H4 (cell line): ENCODE measurements at regions not wholly inside any gene's neighbourhood (a gene's known extent, or its start where the extent isn't known, plus 50 kb on each side); places are given as distances from the start of the nearest gene placed in this dataset.
A peak's percentile ranks its signal among the peaks of the same experiment; 100 is the strongest.

Experiments
- DNase-seq: peaks from one replicate; pipeline ENCODE4 v3.0.0-alpha.2; 2015; ENCODE audit warnings: low spot score

DNA sequence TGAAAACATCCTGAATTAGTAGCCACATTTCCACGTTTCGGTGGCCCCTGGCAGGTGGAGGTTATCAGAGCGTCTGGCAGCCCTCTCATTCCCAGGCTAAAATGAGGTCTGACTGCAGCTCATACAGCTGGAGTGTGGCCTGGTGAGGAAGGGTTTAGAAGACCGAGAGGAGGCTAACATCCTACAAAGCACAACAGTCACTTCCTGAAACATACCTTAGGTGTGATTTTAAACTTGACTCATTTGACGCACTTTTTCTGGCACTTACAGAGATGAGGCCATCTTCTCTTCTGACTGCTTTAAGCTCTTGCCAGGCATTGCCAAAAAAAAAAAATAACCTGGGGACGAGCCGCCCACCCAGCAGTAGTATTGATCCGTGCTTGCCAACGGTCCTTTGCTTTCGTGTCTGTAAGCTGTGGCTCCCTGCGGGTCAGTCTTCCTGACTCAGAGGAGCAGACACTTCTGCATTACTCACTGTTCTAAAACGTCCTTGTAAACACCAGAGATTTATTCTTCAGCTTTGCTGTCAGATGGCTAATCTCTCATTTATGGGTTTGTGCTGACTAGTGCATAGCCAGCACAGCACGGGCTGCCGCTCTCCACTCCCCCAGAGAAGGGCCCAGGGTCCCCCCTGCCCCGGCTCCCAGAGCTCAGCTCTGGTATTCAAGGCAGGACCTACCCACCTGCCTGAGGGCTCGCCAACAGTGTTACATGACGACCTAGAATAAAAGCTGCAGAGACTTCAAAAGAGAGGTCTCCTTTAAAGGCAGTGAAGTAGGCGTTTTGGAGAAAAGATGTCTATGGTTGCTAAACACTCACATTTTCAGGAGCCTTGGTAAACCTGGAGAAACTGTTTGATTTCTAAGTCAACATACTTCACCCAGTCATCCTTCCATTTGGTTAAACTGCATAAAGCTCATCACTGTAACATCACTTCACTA is 78.5 kb upstream of the FRMD1 start:
- peak; percentile 34 for DNase-seq

DNA sequence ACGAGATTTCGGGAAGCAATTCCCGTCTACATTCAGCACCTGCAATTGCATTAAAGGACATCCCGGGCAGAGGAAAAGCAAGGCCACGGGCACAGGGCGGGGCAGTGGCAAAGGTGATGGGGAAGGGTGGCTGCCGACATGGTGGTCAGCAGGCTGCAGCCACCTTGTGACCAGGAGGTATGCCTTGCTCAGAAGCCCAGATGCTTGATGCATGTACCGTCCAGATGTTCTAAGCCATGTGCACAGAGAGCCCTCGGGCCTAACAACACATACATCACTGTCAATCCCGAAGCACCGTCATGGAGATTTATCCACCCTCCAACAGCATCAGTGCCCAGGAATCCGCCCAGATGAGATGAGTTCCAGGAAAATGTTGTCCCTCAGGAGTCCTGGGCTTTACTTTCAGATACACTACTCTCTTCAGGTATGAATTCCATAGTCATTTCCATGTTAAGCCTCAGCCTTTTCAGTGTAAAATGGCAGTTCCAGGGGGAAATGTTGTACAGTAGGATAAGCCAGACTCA is 77.8 kb upstream of the FRMD1 start:
- no peak for DNase-seq

DNA sequence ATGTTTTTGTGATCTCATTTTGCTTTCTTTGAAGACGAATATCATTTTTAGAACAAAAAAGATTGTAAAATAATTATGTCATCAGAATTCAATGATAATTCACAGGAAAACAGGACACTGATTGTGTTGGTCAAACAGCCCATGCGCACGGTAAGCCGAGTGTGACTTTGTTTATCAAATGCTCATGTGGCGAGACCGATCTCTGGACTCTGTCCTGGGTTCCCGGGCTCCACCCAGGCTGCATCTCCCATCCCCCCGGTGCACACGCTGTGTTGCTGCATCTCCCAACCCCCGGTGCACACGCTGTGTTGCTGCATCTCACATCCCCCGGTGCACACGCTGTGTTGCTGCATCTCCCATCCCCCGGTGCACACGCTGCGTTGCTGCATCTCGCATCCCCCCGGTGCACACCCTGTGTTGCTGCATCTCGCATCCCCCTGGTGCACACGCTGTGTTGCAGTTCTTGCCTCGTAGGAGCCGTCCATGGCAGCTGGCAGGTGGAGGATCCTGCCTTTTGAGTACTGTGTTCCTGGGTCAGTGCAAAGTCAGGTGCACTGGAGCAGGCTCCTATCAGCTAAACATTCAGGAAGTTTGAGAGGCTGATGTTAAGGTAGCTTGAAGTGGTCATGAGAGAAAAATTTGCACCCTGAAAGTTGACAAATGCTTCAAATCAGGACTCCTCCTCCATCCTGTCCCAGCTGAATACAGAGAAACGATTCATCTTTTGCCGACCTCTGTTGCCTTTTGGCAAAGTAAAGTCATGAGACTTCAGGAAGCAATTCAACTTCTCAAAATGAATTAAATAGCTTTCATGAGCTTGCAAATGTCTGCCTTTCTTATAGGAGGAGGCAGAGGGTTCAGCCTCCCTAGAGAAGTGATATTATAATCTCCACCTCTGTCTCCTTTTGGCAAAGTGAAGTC is 77.1 kb upstream of the FRMD1 start:
- no peak for DNase-seq

DNA sequence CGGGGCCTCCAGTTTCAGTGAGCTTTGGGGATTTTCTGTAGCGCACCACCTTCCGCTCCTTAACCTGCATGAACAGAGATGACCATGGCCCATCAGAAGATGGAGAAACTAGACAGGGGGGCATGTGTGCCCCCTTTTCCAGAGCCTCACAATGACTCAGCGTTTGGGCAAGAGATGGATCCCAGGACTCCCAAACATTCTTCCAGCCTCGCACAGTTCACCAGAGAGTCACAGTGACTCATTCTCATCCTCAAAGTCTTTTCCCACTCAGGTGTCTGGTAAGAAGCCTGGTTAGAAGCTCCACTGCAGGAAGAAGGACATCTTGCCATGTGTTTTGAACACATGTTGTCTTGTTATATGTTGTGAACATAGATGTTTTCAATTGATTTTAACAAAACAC is 76.2 kb upstream of the FRMD1 start:
- DNase-seq, result peak; percentile 25

DNA sequence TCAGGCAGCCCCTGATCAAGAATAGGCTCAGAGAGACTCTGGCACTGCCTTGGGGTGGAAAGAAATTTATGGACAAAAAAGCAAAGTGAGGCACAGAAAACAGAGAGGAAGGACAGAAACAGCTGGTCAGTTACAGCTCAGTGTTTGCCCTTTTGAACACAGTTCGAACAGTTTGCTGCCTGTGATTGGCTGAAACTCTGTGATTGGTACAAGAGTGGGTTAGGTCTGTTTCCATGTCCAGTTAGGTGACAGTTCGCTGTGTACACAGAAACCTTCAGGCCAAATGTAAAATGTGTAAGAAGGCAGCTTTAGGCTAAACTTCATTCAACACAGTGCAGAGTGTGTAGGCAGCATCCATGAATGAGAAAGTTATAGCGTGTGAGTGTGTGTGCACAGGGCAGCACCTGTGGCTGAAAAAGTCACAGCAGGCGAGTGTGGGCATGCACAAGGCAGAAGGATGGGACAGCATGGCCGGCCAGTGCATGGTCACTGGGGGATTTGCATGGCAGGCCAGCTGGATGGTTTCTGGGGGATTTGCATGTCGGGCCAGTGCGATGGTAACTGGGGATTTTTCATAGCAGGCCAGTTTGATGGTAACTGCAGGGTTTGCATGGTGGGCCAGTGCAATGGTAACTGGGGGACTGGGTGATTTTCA is 75.4 kb upstream of the FRMD1 start:
- no peak for DNase-seq

DNA sequence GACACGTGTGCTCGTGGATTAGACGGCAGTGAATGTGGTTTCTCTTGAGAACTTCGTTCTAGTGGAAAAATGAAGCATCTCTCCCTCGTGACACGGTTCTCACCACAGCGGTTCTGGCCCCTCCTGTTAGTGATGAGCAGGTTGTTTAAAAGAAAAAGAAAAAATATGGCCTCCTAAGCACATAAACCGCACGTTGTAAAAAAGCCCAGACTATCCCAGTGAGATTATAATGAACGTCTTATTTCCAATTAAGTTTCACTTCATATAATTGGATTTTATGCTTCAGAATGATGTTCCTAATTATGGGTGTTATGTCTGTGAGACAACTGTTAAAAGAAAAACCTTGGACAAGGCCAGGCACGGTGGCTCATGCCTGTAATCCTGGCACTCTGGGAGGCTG is 74.5 kb upstream of the FRMD1 start:
- DNase-seq, result no peak

DNA sequence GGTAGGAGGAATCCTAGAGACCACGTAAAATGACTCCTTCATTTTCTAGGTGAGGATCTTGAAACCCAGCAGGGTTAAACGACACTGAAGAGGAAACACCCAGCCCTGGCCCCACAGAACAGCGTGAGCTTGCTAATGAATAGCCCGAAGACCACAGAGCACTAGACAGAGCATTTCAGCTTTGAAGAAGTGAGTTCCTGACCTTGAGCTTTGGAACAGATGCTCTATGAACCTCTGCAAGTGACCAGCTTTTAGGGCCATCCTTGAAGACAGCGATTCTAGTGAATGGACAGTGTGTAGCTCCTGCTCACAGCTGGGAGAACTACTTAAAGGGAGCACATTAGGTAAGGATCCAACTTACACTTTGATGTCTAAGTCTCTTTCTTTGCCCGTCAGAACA is 74.0 kb upstream of the FRMD1 start:
- DNase-seq, result no peak

DNA sequence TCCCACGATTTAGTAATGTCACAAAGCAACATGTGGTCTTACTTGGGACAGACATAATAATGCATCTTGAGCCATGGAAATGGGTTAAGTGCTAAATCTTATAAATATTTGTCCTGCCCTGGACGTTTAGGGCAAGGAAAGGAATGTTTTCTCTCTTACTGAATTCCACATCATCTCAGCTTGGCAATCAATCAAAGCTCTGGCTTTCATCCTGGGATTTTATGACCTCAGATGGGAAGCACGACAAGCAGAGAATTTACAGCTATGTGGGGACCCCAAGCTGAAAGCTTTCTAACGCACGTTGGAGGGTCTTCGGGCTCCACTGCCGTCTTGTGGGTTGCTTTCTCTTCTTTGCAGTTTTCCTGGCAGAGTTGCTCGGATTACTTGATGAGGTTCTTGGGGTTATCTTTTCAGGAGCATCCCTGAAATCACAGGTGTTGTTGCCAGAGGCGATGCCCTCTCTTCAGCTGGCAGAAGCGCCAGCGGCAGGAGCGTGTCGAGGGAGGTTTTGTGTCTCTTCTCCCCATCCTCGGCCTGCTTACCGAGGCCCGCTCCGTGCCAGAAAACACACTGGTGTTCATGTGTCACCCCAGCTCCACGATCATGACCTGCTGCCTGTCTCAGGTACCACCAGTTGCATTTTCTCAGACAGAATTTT is 73.4 kb upstream of the FRMD1 start:
- no peak for DNase-seq

DNA sequence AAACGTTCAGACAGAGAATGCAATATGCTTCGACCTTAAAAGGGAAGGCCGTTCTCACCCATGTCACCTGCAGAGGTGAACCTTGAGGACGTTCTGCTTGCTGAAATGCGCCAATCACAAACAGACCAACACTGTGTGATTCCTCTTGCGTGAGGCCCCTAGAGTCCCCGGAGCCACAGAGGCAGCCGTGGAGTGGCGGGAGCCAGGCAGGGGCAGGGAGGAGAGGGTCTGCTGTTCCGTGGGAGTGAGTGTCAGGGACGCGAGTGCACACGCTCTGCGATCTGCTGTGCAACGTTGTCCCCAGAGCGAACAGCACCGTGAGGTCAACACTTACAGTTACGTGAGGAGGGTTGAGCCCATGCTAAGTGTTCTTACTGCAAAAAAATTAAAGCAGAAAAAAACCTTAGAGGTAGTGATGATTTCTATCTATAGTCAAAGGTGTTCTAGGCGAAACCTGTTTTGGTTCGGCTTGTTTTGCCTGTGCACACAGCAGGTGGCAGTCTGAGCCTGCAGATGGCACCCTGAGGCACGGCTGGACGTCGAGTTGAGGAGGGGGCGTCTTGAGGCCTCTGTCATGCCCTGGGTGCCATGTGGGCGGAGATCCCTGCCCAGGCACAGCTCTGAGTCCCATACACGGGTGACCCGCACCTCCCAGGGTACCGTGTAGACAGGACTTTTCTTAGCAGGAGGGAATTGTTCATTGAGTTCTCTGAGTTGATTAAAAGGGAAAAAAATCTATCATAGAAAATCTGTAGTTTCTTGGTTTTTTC is 71.7 kb upstream of the FRMD1 start:
- no peak for DNase-seq

DNA sequence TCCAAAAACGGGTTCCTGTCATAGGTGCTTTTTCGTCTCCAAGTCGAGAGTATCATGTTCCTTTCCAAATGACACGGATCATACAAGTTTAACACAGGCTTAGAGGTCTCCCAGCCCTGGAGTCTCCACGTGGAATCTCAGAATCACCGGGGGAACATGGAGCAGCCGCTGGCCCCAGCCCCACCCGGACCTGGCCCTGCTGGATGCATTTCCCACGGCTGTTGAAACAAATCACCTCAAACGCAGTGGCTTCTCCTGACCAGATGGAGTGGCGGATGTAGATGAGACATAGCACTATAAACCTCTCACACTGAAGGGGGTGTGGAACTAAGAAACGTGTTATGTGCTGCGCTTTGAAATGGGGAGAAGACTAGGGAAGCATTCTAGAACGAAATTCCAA is 70.0 kb upstream of the FRMD1 start:
- DNase-seq, result no peak

DNA sequence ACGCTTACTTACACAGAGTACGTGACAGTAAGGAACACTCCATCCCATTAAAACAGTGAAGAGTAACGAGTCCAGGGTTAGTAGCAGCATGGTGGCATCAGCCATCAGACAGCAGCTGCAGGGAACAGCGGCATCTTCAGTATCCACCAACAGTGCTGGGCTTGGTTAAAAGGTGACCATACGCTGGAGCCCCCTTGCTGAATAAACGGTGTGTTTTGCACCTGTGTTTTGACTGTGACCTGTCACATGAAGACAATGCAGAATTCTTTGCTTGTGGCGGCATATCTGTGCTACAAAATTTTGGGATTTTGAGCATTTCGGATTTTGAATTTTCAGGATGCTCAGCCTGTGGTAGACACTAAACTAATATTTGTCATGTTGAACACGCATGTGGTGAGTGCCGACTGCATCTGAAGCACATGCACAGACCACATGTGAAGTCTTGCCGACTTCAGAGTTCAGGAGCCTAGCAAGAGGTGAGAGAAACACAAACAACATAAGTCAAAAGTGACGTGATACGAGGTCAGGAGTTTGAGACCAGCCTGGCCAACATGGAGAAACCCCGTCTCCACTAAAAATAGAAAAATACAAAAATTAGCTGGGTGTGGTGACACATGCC is 69.3 kb upstream of the FRMD1 start:
- no peak for DNase-seq

DNA sequence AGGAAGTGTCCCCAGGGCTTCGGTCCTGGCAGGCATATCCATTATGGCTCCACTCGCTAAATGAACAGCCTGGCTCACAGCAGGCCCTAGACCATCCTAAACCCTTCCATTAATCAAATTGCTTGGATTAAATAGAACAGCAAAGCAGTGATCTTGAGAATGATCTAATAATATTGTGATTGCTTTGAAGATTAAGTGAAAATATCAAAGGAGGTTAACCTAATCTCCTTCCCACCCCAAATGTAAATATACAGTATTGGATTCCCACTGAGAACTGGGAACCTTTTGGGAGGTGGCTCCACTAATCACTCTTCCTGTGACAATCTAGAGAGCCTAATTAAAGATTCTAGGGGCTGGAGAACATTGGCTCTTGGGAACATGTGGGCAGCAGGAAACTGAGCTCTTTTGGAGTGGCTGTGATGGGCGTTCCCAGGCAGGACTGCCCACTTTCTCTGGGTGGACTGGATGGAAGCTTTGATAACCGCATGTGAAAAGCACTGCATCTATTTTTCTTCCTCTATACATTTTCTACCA is 68.3 kb upstream of the FRMD1 start:
- DNase-seq, result no peak

DNA sequence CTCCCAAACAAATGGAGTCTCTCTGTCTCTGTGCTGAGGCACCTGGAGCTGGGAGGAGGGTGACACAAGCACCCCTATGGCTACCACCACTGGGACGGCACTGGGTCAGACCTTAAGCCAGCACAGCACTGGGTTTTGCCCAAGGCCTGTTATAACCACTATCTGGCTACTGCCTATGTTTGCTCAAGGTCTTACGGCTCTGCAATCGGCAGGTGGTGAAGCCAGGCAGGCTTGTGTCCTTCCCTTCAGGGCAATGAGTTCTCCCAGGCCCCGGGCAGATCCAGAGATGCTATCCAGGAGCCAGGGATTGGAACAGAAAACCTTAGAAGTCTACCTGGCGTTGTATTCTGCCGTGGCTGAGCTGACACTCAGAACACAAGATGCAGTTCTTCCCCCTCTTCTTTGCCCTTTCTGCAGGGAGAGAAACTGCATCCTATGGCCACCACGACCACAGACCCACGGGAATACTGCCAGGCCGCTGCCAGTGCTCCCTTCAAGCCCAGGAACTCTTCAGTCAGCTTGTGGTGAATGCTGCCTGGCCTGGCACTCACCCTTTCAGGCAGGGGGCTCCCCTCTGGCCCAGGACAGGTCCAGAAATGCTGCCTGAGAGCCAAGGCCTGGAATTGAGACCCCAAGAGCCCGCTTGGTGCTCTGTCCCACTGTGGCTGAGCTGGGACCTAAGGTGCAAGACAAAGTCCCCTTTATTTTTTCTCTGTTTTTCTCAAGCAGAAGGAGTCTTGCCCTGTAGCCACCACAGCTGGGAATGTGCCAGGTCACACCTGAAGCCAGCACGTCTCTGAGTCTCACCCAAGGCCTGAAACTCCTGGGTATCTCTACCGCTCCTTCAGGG is 67.0 kb upstream of the FRMD1 start:
- no peak for DNase-seq

DNA sequence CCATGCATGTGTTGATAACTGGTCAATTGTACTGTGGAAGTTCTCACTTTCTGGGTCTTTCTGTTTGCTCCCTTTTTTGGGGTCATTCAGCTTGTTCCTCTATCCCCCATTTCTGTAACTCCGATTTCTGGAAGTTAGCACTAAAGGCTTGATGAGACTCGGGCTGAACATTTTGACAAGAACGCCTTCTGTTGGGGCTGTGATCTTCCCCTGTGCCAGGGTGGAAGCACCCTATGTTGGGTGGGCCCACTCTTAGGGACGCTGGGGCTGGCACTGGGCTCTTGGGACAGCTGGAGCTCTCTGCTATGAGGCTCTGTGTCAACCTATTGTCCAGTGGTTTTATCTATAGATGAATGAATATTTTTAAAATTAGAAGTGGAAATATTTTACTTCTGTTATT is 60.1 kb upstream of the FRMD1 start:
- DNase-seq, result no peak

DNA sequence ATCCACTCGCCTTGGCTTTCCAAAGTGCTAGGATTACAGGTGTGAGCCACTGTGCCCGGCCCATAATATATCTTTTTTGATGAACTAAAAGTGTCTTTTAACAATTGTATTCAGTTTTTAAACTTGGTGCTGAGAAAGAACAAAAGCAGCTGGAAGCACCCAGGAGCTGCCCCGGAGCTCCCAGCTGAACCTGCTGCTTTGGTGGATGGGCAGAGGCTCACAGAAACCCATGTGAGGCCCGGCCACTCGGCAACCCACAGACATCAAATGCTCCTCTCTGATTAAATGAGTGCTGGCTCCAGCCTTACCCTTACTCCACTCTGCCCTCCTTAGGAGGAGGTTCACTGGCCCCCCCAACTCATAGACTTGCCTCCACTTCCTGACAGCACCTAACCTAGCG is 59.4 kb upstream of the FRMD1 start:
- DNase-seq, result no peak

DNA sequence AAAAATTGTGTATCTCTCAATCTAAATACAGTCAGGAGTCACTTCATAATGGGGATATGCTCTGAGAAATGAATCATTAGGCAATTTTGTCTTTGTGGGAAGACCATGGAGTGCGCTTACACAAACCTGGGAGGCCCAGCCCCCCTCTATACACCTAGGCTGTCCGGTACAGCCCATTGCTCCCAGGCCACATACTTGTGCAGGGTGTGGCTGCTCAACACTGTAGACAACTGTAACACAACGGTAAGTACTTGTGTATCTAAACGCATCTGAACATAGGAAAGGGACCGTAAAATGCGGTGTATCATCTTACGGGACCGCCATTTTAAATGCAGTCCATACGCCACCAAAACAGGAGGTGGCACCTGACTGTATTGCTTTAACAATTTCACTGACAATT is 58.0 kb upstream of the FRMD1 start:
- DNase-seq, result no peak

DNA sequence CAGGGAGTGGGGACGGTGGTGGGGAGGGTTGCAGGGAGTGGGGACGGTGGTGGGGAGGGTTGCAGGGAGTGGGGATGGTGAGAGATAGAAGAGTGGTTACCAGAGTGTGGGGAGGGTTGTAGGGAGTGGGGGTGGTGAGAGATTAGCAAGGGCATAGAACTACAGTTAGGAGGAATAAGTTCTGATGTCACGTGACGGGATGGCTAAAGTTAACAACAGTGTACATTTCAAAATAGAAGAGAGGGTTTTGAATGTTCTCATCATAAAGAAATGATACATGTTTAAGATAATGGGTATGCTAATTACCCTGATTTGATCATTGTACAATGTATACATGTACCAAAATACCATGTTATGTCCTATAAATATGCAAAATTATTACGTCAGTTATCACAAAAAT is 57.6 kb upstream of the FRMD1 start:
- no peak for DNase-seq

DNA sequence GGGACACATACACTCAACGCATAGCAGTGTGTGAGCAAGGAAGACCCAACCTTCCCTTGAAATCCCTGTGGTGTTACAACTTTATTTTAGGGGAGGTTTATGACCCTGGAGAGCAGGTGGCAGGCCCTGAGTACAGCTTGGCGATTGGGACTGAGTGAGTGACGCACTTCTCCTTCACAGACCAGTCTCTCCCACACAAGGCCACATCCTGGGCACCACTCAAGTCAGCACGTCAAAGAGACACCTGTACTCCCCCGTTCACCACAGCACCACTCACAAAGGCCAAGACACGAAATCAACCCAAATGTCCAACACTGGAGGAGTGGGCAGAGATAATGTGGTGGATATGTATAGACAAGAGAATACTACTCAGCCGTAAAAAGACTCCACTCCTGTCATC is 57.0 kb upstream of the FRMD1 start:
- no peak for DNase-seq

DNA sequence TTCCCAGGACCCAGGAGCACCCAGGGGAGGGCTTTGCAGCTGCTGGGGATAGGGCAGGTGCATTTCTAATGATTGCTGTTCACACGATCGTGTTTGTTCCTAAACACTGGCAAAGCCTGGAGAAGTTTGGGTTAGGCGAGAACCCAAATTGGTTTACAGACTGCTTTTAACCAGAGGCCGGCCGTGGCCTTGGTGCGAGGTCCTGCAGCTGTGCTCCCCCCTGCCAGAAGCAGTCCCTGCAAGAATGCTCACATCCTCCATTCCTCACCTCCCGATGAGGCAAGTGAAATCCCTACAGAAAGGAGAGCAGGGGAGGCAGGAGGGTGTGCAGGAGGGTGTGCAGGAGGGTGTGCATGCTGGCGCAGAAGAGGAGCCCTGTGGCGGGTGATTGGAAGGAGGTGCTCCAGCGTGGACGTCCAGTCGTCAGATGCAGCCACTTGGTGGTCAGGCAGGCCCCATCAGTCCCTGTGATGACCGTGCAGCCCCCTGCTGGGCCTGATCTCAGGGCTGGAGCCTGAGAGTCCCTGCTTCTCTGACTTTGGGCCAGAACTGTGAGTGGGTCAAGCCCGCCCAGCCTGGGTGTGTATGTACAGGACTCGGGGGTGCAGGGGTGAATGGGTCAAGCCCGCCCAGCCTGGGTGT is 55.7 kb upstream of the FRMD1 start:
- no peak for DNase-seq
